ENCODE measurements at regions not wholly inside any gene's neighbourhood (a gene's known extent, or its start where the extent isn't known, plus 50 kb on each side); places are given as distances from the start of the nearest gene placed in this dataset.

DNA sequence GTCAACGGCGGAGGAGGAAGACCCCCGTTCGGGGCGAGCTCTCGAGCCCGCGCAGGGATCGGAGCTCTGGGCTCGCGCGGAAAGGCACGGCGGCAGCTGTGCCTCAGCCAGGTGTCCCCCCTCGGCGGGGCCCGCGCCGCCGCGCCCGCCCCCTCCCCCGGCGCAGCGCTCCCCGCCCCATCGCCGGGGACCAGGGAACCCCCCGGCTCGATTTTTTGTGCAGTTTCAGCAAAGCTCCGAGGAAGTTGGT, 110.0 kb downstream of the KCNRG start:
- TF ChIP-seq, protein P1, sequence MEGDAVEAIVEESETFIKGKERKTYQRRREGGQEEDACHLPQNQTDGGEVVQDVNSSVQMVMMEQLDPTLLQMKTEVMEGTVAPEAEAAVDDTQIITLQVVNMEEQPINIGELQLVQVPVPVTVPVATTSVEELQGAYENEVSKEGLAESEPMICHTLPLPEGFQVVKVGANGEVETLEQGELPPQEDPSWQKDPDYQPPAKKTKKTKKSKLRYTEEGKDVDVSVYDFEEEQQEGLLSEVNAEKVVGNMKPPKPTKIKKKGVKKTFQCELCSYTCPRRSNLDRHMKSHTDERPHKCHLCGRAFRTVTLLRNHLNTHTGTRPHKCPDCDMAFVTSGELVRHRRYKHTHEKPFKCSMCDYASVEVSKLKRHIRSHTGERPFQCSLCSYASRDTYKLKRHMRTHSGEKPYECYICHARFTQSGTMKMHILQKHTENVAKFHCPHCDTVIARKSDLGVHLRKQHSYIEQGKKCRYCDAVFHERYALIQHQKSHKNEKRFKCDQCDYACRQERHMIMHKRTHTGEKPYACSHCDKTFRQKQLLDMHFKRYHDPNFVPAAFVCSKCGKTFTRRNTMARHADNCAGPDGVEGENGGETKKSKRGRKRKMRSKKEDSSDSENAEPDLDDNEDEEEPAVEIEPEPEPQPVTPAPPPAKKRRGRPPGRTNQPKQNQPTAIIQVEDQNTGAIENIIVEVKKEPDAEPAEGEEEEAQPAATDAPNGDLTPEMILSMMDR (IDR thresholded peaks at IDR 0.05) = no peak
- no peak for TF ChIP-seq EP300 (IDR thresholded peaks at IDR 0.05)
